OCI-LY1 (cell line): ENCODE measurements at regions not wholly inside any gene's neighbourhood (a gene's known extent, or its start where the extent isn't known, plus 50 kb on each side); places are given as distances from the start of the nearest gene placed in this dataset.
"Not testable (repeated sequence)": the region's sequence is repeated elsewhere in the genome, so short reads cannot be mapped to it uniquely, and the experiment has no call there.

Experiments
- H2AFZ ChIP-seq: fragments of 200-600 bp; sonication (generic), shearing (Covaris generic); 2 replicates; pipeline ENCODE4 v1.6.0; 2014; ENCODE audit warnings: antibody characterized with exemption, mild to moderate bottlenecking, low read length
- H3F3A ChIP-seq: fragments of 200-600 bp; sonication (generic), shearing (Covaris generic); 2 replicates; pipeline ENCODE4 v1.6.0; 2014; ENCODE audit warnings: mild to moderate bottlenecking, antibody characterized with exemption, low read length, moderate library complexity; ENCODE audit not compliant: insufficient read depth
- H3K27ac ChIP-seq: fragments of 200-600 bp; sonication (generic); 2 replicates; pipeline ENCODE4 v1.5.1; 2014; ENCODE audit warnings: low read length, mixed run types, mild to moderate bottlenecking, low read depth; ENCODE audit not compliant: poor library complexity, severe bottlenecking
- H3K27me3 ChIP-seq: fragments of 200-600 bp; sonication (generic); 2 replicates; pipeline ENCODE4 v1.6.0; 2014; ENCODE audit warnings: antibody characterized with exemption, mild to moderate bottlenecking, low read length, moderate library complexity; ENCODE audit not compliant: insufficient read depth
- H3K36me3 ChIP-seq: fragments of 200-600 bp; sonication (generic); 2 replicates; pipeline ENCODE4 v1.6.1; 2014; ENCODE audit warnings: mild to moderate bottlenecking, antibody characterized with exemption, low read length, moderate library complexity, mixed read lengths; ENCODE audit not compliant: insufficient read depth
- H3K4me1 ChIP-seq: fragments of 200-600 bp; sonication (generic); 2 replicates; pipeline ENCODE4 v1.5.1; 2014; ENCODE audit warnings: mild to moderate bottlenecking, low read length, moderate library complexity; ENCODE audit not compliant: insufficient read depth, severe bottlenecking
- H3K4me2 ChIP-seq: fragments of 200-600 bp; sonication (generic), shearing (Covaris generic); 2 replicates; pipeline ENCODE4 v1.6.1; 2014; ENCODE audit warnings: low read length
- H3K4me3 ChIP-seq: fragments of 200-600 bp; sonication (generic); 2 replicates; pipeline ENCODE4 v1.5.1; 2014; ENCODE audit warnings: low read length, low read depth, mild to moderate bottlenecking, mixed read lengths; ENCODE audit not compliant: poor library complexity, severe bottlenecking
- H3K79me2 ChIP-seq: fragments of 200-600 bp; shearing (Covaris generic); 2 replicates; pipeline ENCODE4 v1.6.1; 2016; ENCODE audit warnings: mixed run types, low read length, mixed read lengths; ENCODE audit not compliant: insufficient read depth
- H3K9ac ChIP-seq: fragments of 200-600 bp; sonication (generic), shearing (Covaris generic); 2 replicates; pipeline ENCODE4 v1.6.1; 2014; ENCODE audit warnings: mild to moderate bottlenecking, low read length, mixed read lengths
- H3K9me2 ChIP-seq: fragments of 200-600 bp; sonication (generic), shearing (Covaris generic); 2 replicates; pipeline ENCODE4 v1.6.1; 2014; ENCODE audit warnings: low read depth, mild to moderate bottlenecking, low read length, mixed read lengths
- H3K9me3 ChIP-seq: fragments of 200-600 bp; shearing (Covaris generic); 2 replicates; pipeline ENCODE4 v1.6.1; 2014; ENCODE audit warnings: low read length, mixed read lengths
- H4K20me1 ChIP-seq: fragments of 200-600 bp; sonication (generic), shearing (Covaris generic); 2 replicates; pipeline ENCODE4 v1.6.0; 2016; ENCODE audit warnings: mild to moderate bottlenecking, low read length; ENCODE audit not compliant: insufficient read depth
- CTCF ChIP-seq: fragments of 200-600 bp; sonication (generic), shearing (Covaris generic); IDR thresholded peaks from 2 replicates; pipeline ENCODE4 v1.5.1; 2017; ENCODE audit warnings: mild to moderate bottlenecking, antibody characterized with exemption, low read length, moderate library complexity, mixed read lengths
- EZH2 ChIP-seq: fragments of 200-600 bp; sonication (generic), shearing (Covaris generic); IDR thresholded peaks from 2 replicates; pipeline ENCODE4 v1.8.0; 2017; ENCODE audit warnings: borderline replicate concordance, mixed run types, mild to moderate bottlenecking, antibody characterized with exemption, low read length, moderate library complexity, mixed read lengths

- Histone ChIP-seq H4K20me1 (no peaks in the 10 kb centered on the region), H3K9me3 (no peaks in the 10 kb centered on the region), H3K27me3 (no peaks in the 10 kb centered on the region), H3K9ac (no peak overlapping the region), H3K4me1 (no peaks in the 10 kb centered on the region), H3K4me3 (no peak overlapping the region), H3K79me2 (no peaks in the 10 kb centered on the region), H3K4me2 (no peak overlapping the region), H3K9me2 (no peaks in the 10 kb centered on the region), H3K36me3 (no peaks in the 10 kb centered on the region), H3K27ac (no peak overlapping the region), H3F3A (no peaks in the 10 kb centered on the region), H2AFZ (no peak overlapping the region)
- TF ChIP-seq EZH2: no peak
- TF ChIP-seq CTCF: no peak
These were observed 101.0 kb upstream of the PIK3R1 start for GRCh38 chr5:68114378-68115040.

- Histone ChIP-seq H3K4me1 (no peaks in the 10 kb centered on the region), H3K27me3 (no peaks in the 10 kb centered on the region), H3K4me2 (no peak overlapping the region), H3F3A (no peaks in the 10 kb centered on the region), H3K9me2 (no peaks in the 10 kb centered on the region), H3K36me3 (no peaks in the 10 kb centered on the region), H3K9ac (no peak overlapping the region), H3K9me3 (no peaks in the 10 kb centered on the region), H3K27ac (no peak overlapping the region), H4K20me1 (no peaks in the 10 kb centered on the region), H3K79me2 (no peaks in the 10 kb centered on the region), H2AFZ (no peak overlapping the region), H3K4me3 (no peak overlapping the region)
- no peak for TF ChIP-seq EZH2
These were observed 102.9 kb upstream of the PIK3R1 start for GRCh38 chr5:68112658-68113057.

GRCh38 chr5:68110894-68111293, 104.7 kb upstream of the PIK3R1 start:
- H4K20me1 ChIP-seq: no peaks in the 10 kb centered on the region
- H3K9me3 ChIP-seq: no peaks in the 10 kb centered on the region
- no peaks in the 10 kb centered on the region for H3K36me3 ChIP-seq
- no peaks in the 10 kb centered on the region for H3K27me3 ChIP-seq
- H3K79me2 ChIP-seq: no peaks in the 10 kb centered on the region
- H3K4me1 ChIP-seq: no peaks in the 10 kb centered on the region
- H3K4me3 ChIP-seq: no peak overlapping the region
- no peaks in the 10 kb centered on the region for H3F3A ChIP-seq
- no peak overlapping the region for H2AFZ ChIP-seq
- TF ChIP-seq CTCF (no peak), EZH2 (no peak)
- H3K9me2 ChIP-seq: no peaks in the 10 kb centered on the region
- no peak overlapping the region for H3K4me2 ChIP-seq
- H3K27ac ChIP-seq: no peak overlapping the region
- H3K9ac ChIP-seq: no peak overlapping the region

GRCh38 chr5:68110264-68110663, 105.3 kb upstream of the PIK3R1 start:
- H3K9me2 ChIP-seq: no peaks in the 10 kb centered on the region

GRCh38 chr5:68104217-68104616, 111.3 kb upstream of the PIK3R1 start:
- H2AFZ ChIP-seq, H3K4me2 ChIP-seq, H3K9ac ChIP-seq, H3K27ac ChIP-seq, H3K27me3 ChIP-seq, H3K36me3 ChIP-seq, H3K4me3 ChIP-seq, H4K20me1 ChIP-seq, H3K4me1 ChIP-seq, H3F3A ChIP-seq, H3K9me2 ChIP-seq, H3K79me2 ChIP-seq, H3K9me3 ChIP-seq: not testable (repeated sequence)

More at GRCh38 chr5:68110264-68110663, 105.3 kb upstream of the PIK3R1 start:
- Histone ChIP-seq H3F3A (no peaks in the 10 kb centered on the region), H3K36me3 (no peaks in the 10 kb centered on the region), H3K4me2 (no peak overlapping the region), H2AFZ (no peak overlapping the region), H4K20me1 (no peaks in the 10 kb centered on the region), H3K4me1 (no peaks in the 10 kb centered on the region), H3K4me3 (no peak overlapping the region), H3K9me3 (no peaks in the 10 kb centered on the region), H3K27me3 (no peaks in the 10 kb centered on the region), H3K9ac (no peak overlapping the region), H3K79me2 (no peaks in the 10 kb centered on the region), H3K27ac (no peak overlapping the region)
- TF ChIP-seq CTCF: no peak
- TF ChIP-seq EZH2: no peak
